Retina (tissue), 1 donor: ENCODE measurements at regions not wholly inside any gene's neighbourhood (a gene's known extent, or its start where the extent isn't known, plus 50 kb on each side); places are given as distances from the start of the nearest gene placed in this dataset.

ENCODE experiments used
- DNase-seq: peaks from one replicate; pipeline ENCODE4 v3.0.0-alpha.2; 2016

GRCh38 chr5:88938488-88938887 is 55.5 kb upstream of the MEF2C start:
- DNase-seq: no peak

GRCh38 chr5:88937406-88937805 is 54.4 kb upstream of the MEF2C start:
- no peak for DNase-seq

DNA sequence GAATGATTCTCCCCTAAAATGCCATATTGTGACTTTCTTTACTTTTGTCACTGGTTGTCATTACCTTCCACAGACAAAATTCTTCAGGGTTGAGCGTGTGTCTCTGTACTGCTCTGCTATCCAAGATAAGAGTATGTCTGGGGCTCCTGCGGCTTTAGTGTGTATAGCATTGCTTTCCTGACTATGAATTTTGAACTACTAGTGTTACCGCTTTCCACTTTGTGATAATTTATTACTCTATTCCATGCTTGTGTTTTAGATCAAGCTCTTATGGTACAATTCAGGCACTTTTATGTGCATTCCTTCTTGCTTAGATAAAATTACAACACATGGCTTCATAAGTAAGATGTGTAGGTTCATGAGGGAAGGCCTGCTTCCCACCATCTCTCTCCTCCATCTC is 51.5 kb upstream of the MEF2C start:
- DNase-seq: no peak
